HAP-1 (cell line): ENCODE measurements at regions not wholly inside any gene's neighbourhood (a gene's known extent, or its start where the extent isn't known, plus 50 kb on each side); places are given as distances from the start of the nearest gene placed in this dataset.

Experiments used
- DNase-seq, 2 experiments: peaks; one replicate each; pipeline ENCODE4 v3.0.0-alpha.2; 2016 to 2020; ENCODE audit warnings: low spot score in 2 of 2
- H3K27me3 ChIP-seq: fragments of 250-450 bp; sonication (Bioruptor Pico); 2 replicates; pipeline ENCODE4 v1.5.1; 2020; ENCODE audit warnings: low read depth, mild to moderate bottlenecking, moderate library complexity
- H3K36me3 ChIP-seq: fragments of 250-450 bp; sonication (Bioruptor Pico); replicated peaks from 2 replicates; pipeline ENCODE4 v1.5.1; 2020; ENCODE audit warnings: mild to moderate bottlenecking
- H3K4me1 ChIP-seq: fragments of 250-450 bp; sonication (Bioruptor Pico); 2 replicates; pipeline ENCODE4 v1.5.1; 2020; ENCODE audit warnings: mild to moderate bottlenecking
- H3K4me3 ChIP-seq: fragments of 250-450 bp; sonication (Bioruptor Pico); 2 replicates; pipeline ENCODE4 v1.5.1; 2020; ENCODE audit warnings: mild to moderate bottlenecking, moderate library complexity
- H3K9me3 ChIP-seq: fragments of 250-450 bp; sonication (Bioruptor Pico); 2 replicates; pipeline ENCODE4 v1.5.1; 2020; ENCODE audit warnings: mild to moderate bottlenecking, moderate library complexity
- in situ Hi-C: fragments of 300-500 bp; cut with MboI; formaldehyde crosslinking; loops from 3 replicates; pipeline ENCODE4 v1.14.3; 2020; ENCODE audit warnings: low sequenced_read_pairs, inconsistent platforms, mixed read lengths

- H3K4me3 ChIP-seq, result no peak overlapping the region
- no peaks in the 10 kb centered on the region for H3K27me3 ChIP-seq
- no peaks in the 10 kb centered on the region for H3K4me1 ChIP-seq
- in situ Hi-C loops, result no loop called here
- H3K36me3 ChIP-seq, result no peaks in the 10 kb centered on the region
- H3K9me3 ChIP-seq, result no peaks in the 10 kb centered on the region
- no peak for DNase-seq
Observed at GRCh38 chr6:132244744-132245143, 156.5 kb downstream of the MOXD1 start.

- no peak for DNase-seq
- H3K4me1 ChIP-seq, result no peaks in the 10 kb centered on the region
- H3K4me3 ChIP-seq, result no peak overlapping the region
- no peaks in the 10 kb centered on the region for H3K27me3 ChIP-seq
- H3K9me3 ChIP-seq, result no peaks in the 10 kb centered on the region
- H3K36me3 ChIP-seq, result no peaks in the 10 kb centered on the region
- in situ Hi-C loops, result no loop called here
Observed at GRCh38 chr6:132236744-132237143, 164.5 kb downstream of the MOXD1 start.

GRCh38 chr6:132236281-132236680, 165.0 kb downstream of the MOXD1 start:
- Histone ChIP-seq H3K4me1 (no peaks in the 10 kb centered on the region), H3K36me3 (no peaks in the 10 kb centered on the region), H3K4me3 (no peak overlapping the region), H3K9me3 (no peaks in the 10 kb centered on the region), H3K27me3 (no peaks in the 10 kb centered on the region)
- in situ Hi-C loops, result no loop called here
- DNase-seq, result no peak

- no peaks in the 10 kb centered on the region for H3K36me3 ChIP-seq
- no peak for DNase-seq
- in situ Hi-C loops, result no loop called here
- H3K4me3 ChIP-seq, result no peak overlapping the region
- no peaks in the 10 kb centered on the region for H3K4me1 ChIP-seq
- H3K27me3 ChIP-seq, result no peaks in the 10 kb centered on the region
- H3K9me3 ChIP-seq, result no peaks in the 10 kb centered on the region
Observed at GRCh38 chr6:132235596-132236280, 165.5 kb downstream of the MOXD1 start.

- in situ Hi-C loops, result no loop called here
- DNase-seq, result no peak
- Histone ChIP-seq H3K9me3 (no peaks in the 10 kb centered on the region), H3K36me3 (no peaks in the 10 kb centered on the region), H3K4me1 (no peaks in the 10 kb centered on the region), H3K4me3 (no peak overlapping the region), H3K27me3 (no peaks in the 10 kb centered on the region)
Observed at GRCh38 chr6:132234356-132234755, 166.9 kb downstream of the MOXD1 start.

GRCh38 chr6:132231121-132231884, 170.0 kb downstream of the MOXD1 start:
- in situ Hi-C loops, result no loop called here

GRCh38 chr6:132228894-132229293, 172.4 kb downstream of the MOXD1 start:
- no peak for DNase-seq
- Histone ChIP-seq H3K4me3 (no peak overlapping the region), H3K36me3 (no peaks in the 10 kb centered on the region), H3K9me3 (no peaks in the 10 kb centered on the region), H3K4me1 (peaks cover 5% of the 10 kb centered on the region; the same call in 1 of the 2 replicates), H3K27me3 (no peaks in the 10 kb centered on the region)
- in situ Hi-C loops, result no loop called here

More at GRCh38 chr6:132231121-132231884, 170.0 kb downstream of the MOXD1 start:
- Histone ChIP-seq H3K4me1 (peaks cover 5% of the 10 kb centered on the region; the same call in 1 of the 2 replicates), H3K4me3 (no peak overlapping the region), H3K27me3 (no peaks in the 10 kb centered on the region), H3K9me3 (no peaks in the 10 kb centered on the region), H3K36me3 (no peaks in the 10 kb centered on the region)
- DNase-seq, result no peak

GRCh38 chr6:132227904-132228303, 173.4 kb downstream of the MOXD1 start:
- in situ Hi-C loops, result no loop called here
- peak in 1 of 2 experiments; percentile 24 for DNase-seq
- Histone ChIP-seq H3K9me3 (no peaks in the 10 kb centered on the region), H3K4me3 (no peak overlapping the region), H3K27me3 (no peaks in the 10 kb centered on the region), H3K4me1 (peaks cover 5% of the 10 kb centered on the region; the same call in 1 of the 2 replicates), H3K36me3 (no peaks in the 10 kb centered on the region)

GRCh38 chr6:132224943-132225342, 176.3 kb downstream of the MOXD1 start:
- no peak for DNase-seq
- Histone ChIP-seq H3K27me3 (no peaks in the 10 kb centered on the region), H3K4me3 (no peak overlapping the region), H3K4me1 (peaks cover 5% of the 10 kb centered on the region; the same call in 1 of the 2 replicates), H3K9me3 (no peaks in the 10 kb centered on the region), H3K36me3 (no peaks in the 10 kb centered on the region)
- in situ Hi-C loops, result no loop called here

GRCh38 chr6:132220800-132221199, 180.5 kb downstream of the MOXD1 start:
- no peaks in the 10 kb centered on the region for H3K9me3 ChIP-seq
- H3K4me1 ChIP-seq, result no peaks in the 10 kb centered on the region
- no peak for DNase-seq
- H3K4me3 ChIP-seq, result no peak overlapping the region
- H3K36me3 ChIP-seq, result no peaks in the 10 kb centered on the region
- no peaks in the 10 kb centered on the region for H3K27me3 ChIP-seq
- in situ Hi-C loops, result no loop called here

GRCh38 chr6:132219901-132220300, 181.4 kb downstream of the MOXD1 start:
- in situ Hi-C loops, result no loop called here
- no peaks in the 10 kb centered on the region for H3K27me3 ChIP-seq

GRCh38 chr6:132218059-132218696, 183.1 kb downstream of the MOXD1 start:
- in situ Hi-C loops, result no loop called here
- peak in 1 of 2 experiments; percentile 47 for DNase-seq
- H3K4me1 ChIP-seq, result no peaks in the 10 kb centered on the region
- no peaks in the 10 kb centered on the region for H3K27me3 ChIP-seq
- no peaks in the 10 kb centered on the region for H3K9me3 ChIP-seq
- H3K4me3 ChIP-seq, result no peak overlapping the region
- no peaks in the 10 kb centered on the region for H3K36me3 ChIP-seq

More at GRCh38 chr6:132219901-132220300, 181.4 kb downstream of the MOXD1 start:
- Histone ChIP-seq H3K4me3 (no peak overlapping the region), H3K36me3 (no peaks in the 10 kb centered on the region), H3K4me1 (no peaks in the 10 kb centered on the region), H3K9me3 (no peaks in the 10 kb centered on the region)
- DNase-seq, result no peak

GRCh38 chr6:132215805-132216204, 185.5 kb downstream of the MOXD1 start:
- Histone ChIP-seq H3K36me3 (no peaks in the 10 kb centered on the region), H3K27me3 (no peaks in the 10 kb centered on the region), H3K4me3 (no peak overlapping the region), H3K9me3 (no peaks in the 10 kb centered on the region), H3K4me1 (no peaks in the 10 kb centered on the region)
- DNase-seq, result no peak
- in situ Hi-C loops, result no loop called here

GRCh38 chr6:132214716-132215115, 186.6 kb downstream of the MOXD1 start:
- no peaks in the 10 kb centered on the region for H3K36me3 ChIP-seq
- in situ Hi-C loops, result no loop called here
- no peaks in the 10 kb centered on the region for H3K27me3 ChIP-seq
- H3K9me3 ChIP-seq, result no peaks in the 10 kb centered on the region
- no peaks in the 10 kb centered on the region for H3K4me1 ChIP-seq
- DNase-seq, result no peak
- no peak overlapping the region for H3K4me3 ChIP-seq
